Nephron (organoid): ENCODE measurements at regions not wholly inside any gene's neighbourhood (a gene's known extent, or its start where the extent isn't known, plus 50 kb on each side); places are given as distances from the start of the nearest gene placed in this dataset.
A peak's percentile ranks its signal among the peaks of the same experiment; 100 is the strongest.

ENCODE experiments used
- H3K27ac Mint-ChIP-seq, 3 experiments: 2 replicates each; pipeline ENCODE4 v1.8.0; 2020; ENCODE audit warnings: mixed read lengths in 3 of 3, mild to moderate bottlenecking in 2 of 3, moderate library complexity in 1 of 3
- H3K27me3 Mint-ChIP-seq: 2 replicates; pipeline ENCODE4 v1.8.0; 2021; ENCODE audit warnings: low read depth, mild to moderate bottlenecking, moderate library complexity, mixed read lengths
- H3K36me3 Mint-ChIP-seq: 2 replicates; pipeline ENCODE4 v1.8.0; 2020; ENCODE audit warnings: low read depth, mixed read lengths
- H3K4me1 Mint-ChIP-seq: 2 replicates; pipeline ENCODE4 v1.8.0; 2020; ENCODE audit warnings: mixed read lengths
- H3K4me3 Mint-ChIP-seq, 3 experiments: 2 replicates each; pipeline ENCODE4 v1.8.0; 2020; ENCODE audit warnings: mild to moderate bottlenecking in 3 of 3, mixed read lengths in 3 of 3, moderate library complexity in 2 of 3
- H3K9me3 Mint-ChIP-seq: 2 replicates; pipeline ENCODE4 v1.8.0; 2020; ENCODE audit warnings: mixed read lengths
- TF ChIP-seq, protein P1 (sequence below), 3 experiments: fragments of 200-600 bp; sonication (generic); IDR thresholded peaks; one replicate each; pipeline ENCODE4 v1.5.0; 2021; ENCODE audit warnings: antibody characterized with exemption in 3 of 3; ENCODE audit not compliant: unreplicated experiment in 3 of 3

GRCh38 chr2:57759822-57760300 is 286.7 kb upstream of the VRK2 start:
- H3K4me1 Mint-ChIP-seq, result peaks cover 30% of the 10 kb centered on the region
- H3K36me3 Mint-ChIP-seq, result no peaks in the 10 kb centered on the region
- peaks cover 2% of the 10 kb centered on the region for H3K27me3 Mint-ChIP-seq
- peak overlapping the region in 2 of 3 experiments; percentile 30 to 39 for H3K27ac Mint-ChIP-seq
- peak overlapping the region; percentile 56 to 67 (median 61) for H3K4me3 Mint-ChIP-seq
- TF ChIP-seq, protein P1, sequence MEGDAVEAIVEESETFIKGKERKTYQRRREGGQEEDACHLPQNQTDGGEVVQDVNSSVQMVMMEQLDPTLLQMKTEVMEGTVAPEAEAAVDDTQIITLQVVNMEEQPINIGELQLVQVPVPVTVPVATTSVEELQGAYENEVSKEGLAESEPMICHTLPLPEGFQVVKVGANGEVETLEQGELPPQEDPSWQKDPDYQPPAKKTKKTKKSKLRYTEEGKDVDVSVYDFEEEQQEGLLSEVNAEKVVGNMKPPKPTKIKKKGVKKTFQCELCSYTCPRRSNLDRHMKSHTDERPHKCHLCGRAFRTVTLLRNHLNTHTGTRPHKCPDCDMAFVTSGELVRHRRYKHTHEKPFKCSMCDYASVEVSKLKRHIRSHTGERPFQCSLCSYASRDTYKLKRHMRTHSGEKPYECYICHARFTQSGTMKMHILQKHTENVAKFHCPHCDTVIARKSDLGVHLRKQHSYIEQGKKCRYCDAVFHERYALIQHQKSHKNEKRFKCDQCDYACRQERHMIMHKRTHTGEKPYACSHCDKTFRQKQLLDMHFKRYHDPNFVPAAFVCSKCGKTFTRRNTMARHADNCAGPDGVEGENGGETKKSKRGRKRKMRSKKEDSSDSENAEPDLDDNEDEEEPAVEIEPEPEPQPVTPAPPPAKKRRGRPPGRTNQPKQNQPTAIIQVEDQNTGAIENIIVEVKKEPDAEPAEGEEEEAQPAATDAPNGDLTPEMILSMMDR (IDR thresholded peaks at IDR 0.05; ENCODE audit: unreplicated experiment in 3 of 3), result peak; percentile 95 to 99 (median 97)
- no peaks in the 10 kb centered on the region for H3K9me3 Mint-ChIP-seq

DNA sequence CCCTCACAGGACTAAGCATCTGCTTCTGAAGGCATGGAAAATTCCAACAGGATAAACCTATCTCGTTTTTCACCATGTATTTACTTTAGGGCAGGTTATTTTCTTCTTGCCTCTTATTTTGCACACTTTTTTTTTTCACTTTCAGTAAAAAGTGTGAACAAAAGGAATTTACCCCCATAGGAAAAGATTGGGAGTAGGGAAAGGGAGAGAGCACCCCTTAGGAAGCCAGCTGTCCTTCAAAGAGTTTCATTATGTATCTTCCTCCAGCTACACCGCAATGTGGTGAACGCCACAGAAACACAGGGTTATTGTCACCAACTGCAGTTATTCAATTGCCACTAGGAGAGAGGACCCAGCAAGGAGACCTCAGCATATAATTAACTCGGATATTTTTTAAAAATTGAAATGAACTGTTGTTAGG is 286.2 kb upstream of the VRK2 start:
- TF ChIP-seq, protein P1 (IDR thresholded peaks at IDR 0.05; ENCODE audit: unreplicated experiment in 3 of 3), result no peak
- no peaks in the 10 kb centered on the region for H3K9me3 Mint-ChIP-seq
- H3K27me3 Mint-ChIP-seq, result no peaks in the 10 kb centered on the region
- H3K27ac Mint-ChIP-seq, result peak overlapping the region in 2 of 3 experiments; percentile 30 to 39
- peak overlapping the region; percentile 56 to 67 (median 61) for H3K4me3 Mint-ChIP-seq
- no peaks in the 10 kb centered on the region for H3K36me3 Mint-ChIP-seq
- peaks cover 30% of the 10 kb centered on the region for H3K4me1 Mint-ChIP-seq

GRCh38 chr2:57776916-57777315 is 269.7 kb upstream of the VRK2 start:
- Mint-ChIP-seq H3K36me3 (no peaks in the 10 kb centered on the region), H3K27ac (no peak overlapping the region), H3K4me1 (no peaks in the 10 kb centered on the region), H3K9me3 (no peaks in the 10 kb centered on the region), H3K4me3 (no peak overlapping the region), H3K27me3 (no peaks in the 10 kb centered on the region)
- TF ChIP-seq, protein P1 (IDR thresholded peaks at IDR 0.05; ENCODE audit: unreplicated experiment in 3 of 3), result no peak

DNA sequence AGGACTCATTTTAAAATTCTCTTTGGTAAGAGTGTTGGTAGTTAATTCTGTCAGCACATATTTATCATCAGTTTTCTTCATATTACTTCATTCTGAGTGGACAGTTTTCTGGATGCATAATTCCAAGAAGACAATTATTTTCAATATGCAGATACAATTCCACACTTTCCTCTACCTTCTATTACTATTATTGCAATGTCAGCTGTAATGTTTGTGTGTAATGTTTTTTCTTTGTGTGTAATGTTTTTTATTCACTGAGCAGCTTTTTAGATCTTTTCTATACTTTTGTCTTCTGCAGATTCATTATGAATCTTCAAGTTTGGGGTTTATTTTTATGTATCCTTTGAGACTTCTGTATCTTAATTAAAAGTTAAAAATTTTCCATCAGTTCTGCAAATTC is 264.0 kb upstream of the VRK2 start:
- no peak overlapping the region for H3K4me3 Mint-ChIP-seq
- TF ChIP-seq, protein P1 (IDR thresholded peaks at IDR 0.05; ENCODE audit: unreplicated experiment in 3 of 3), result no peak
- no peaks in the 10 kb centered on the region for H3K9me3 Mint-ChIP-seq
- H3K27me3 Mint-ChIP-seq, result no peaks in the 10 kb centered on the region
- H3K27ac Mint-ChIP-seq, result no peak overlapping the region
- no peaks in the 10 kb centered on the region for H3K4me1 Mint-ChIP-seq
- no peaks in the 10 kb centered on the region for H3K36me3 Mint-ChIP-seq

DNA sequence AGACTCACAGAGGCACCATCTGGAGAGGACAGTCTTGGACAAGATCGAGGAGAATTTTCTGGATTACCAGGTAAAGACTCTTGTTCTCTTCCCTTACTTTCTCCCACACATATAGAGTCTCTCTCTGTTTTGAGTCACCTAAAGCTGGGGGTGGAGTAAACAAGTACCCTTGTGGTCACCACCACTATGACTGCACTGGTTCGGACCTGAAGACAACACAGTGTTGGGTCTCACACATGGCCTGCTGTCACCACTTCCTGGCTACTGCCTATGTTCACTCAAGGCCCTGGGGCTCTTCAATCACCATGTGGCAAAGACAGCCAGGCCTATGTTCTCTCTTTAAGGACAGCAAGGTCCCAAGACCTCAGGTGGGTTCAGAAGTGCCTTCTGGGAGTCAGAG is 253.3 kb upstream of the VRK2 start:
- H3K27ac Mint-ChIP-seq, result no peak overlapping the region
- H3K36me3 Mint-ChIP-seq, result no peaks in the 10 kb centered on the region
- peaks cover 4% of the 10 kb centered on the region for H3K9me3 Mint-ChIP-seq
- TF ChIP-seq, protein P1 (IDR thresholded peaks at IDR 0.05; ENCODE audit: unreplicated experiment in 3 of 3), result no peak
- peaks cover 3% of the 10 kb centered on the region for H3K27me3 Mint-ChIP-seq
- H3K4me3 Mint-ChIP-seq, result no peak overlapping the region
- no peaks in the 10 kb centered on the region for H3K4me1 Mint-ChIP-seq

DNA sequence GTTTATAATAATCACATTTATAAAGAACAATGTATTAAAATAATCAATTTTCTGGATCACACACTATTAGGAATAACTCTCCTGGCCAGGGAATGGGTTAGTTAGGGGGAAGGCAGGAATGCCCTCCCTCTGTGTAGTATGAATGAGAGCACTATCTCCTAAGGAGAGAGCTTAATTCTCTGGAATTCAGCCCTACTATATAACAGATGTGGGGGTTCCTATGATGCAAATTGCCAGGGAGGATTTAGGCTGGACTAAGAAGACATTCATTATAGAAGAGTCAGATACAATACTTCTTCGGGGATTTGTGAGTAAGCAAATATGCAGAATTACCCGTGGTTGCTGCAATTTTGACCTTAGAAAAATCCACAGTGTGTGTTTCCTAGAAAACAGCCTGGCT is 250.1 kb upstream of the VRK2 start:
- Mint-ChIP-seq H3K4me3 (no peak overlapping the region), H3K9me3 (peaks cover 4% of the 10 kb centered on the region), H3K4me1 (no peaks in the 10 kb centered on the region), H3K27me3 (peaks cover 3% of the 10 kb centered on the region), H3K36me3 (no peaks in the 10 kb centered on the region), H3K27ac (no peak overlapping the region)
- TF ChIP-seq, protein P1 (IDR thresholded peaks at IDR 0.05; ENCODE audit: unreplicated experiment in 3 of 3), result no peak
